ENCODE measurements at regions not wholly inside any gene's neighbourhood (a gene's known extent, or its start where the extent isn't known, plus 50 kb on each side); places are given as distances from the start of the nearest gene placed in this dataset.

- POLR2A ChIA-PET: no interaction called here
- no peak for FAIRE-seq
These were observed 70.4 kb upstream of the TTLL7 start for GRCh38 chr1:84069236-84069845.

GRCh38 chr1:84062496-84062895, 63.6 kb upstream of the TTLL7 start:
- H3K36me3 ChIP-seq (ENCODE audit: control insufficient read depth in 2 of 2, extremely low read depth in 1 of 2, insufficient read depth in 2 of 2, low read length in 2 of 2): no peaks in the 10 kb centered on the region
- no peak overlapping the region for H3K27ac ChIP-seq (ENCODE audit: insufficient read depth, low read depth, low read length)
- FAIRE-seq (no peak), DNase-seq (ENCODE audit: low read depth, low spot score) (no peak)
- no peaks in the 10 kb centered on the region for H3K9me3 ChIP-seq (replicated peaks; ENCODE audit: control insufficient read depth, insufficient read depth, low read length)
- TF ChIP-seq GATA2 (IDR thresholded peaks at IDR 0.05; ENCODE audit: insufficient read depth, insufficient read length, low read depth, low read length) (no peak), FOS (IDR thresholded peaks at IDR 0.05; ENCODE audit: borderline replicate concordance, insufficient read depth, low read length) (no peak), CTCF (IDR thresholded peaks at IDR 0.05; ENCODE audit: extremely low read depth in 1 of 2, insufficient read depth in 1 of 2, low read depth in 1 of 2, low read length in 2 of 2) (no peak), MAX (IDR thresholded peaks at IDR 0.05; ENCODE audit: insufficient read depth, insufficient read length) (no peak), EZH2 (IDR thresholded peaks at IDR 0.05; ENCODE audit: borderline replicate concordance, low read depth, low read length, severe bottlenecking) (no peak), POLR2A (IDR thresholded peaks at IDR 0.05; ENCODE audit: low read depth, low read length) (no peak), MYC (IDR thresholded peaks at IDR 0.05; ENCODE audit: low read depth, low read length) (no peak), POLR2AphosphoS5 (IDR thresholded peaks at IDR 0.05; ENCODE audit: insufficient read depth, low read depth, low read length) (no peak), JUN (IDR thresholded peaks at IDR 0.05; ENCODE audit: borderline replicate concordance, insufficient read depth, insufficient read length, low read depth) (no peak)
- no peak overlapping the region for H2AFZ ChIP-seq (ENCODE audit: low read depth, low read length)
- no peaks in the 10 kb centered on the region for H4K20me1 ChIP-seq (replicated peaks; ENCODE audit: control insufficient read depth, extremely low read depth, insufficient read depth, low read length)
- H3K79me2 ChIP-seq (ENCODE audit: control insufficient read depth, insufficient read depth, low read length): no peaks in the 10 kb centered on the region
- no peaks in the 10 kb centered on the region for H3K9me1 ChIP-seq (replicated peaks; ENCODE audit: control insufficient read depth, extremely low read depth, insufficient read depth, low read length)
- no TSS peak for BruUV-seq (replicated peaks)
- POLR2A ChIA-PET: no interaction called here
- H3K4me2 ChIP-seq (ENCODE audit: insufficient read depth, low read length): no peak overlapping the region
- CTCF ChIA-PET: no interaction called here
- peaks cover 4 to 6% of the 10 kb centered on the region in 2 experiments for H3K27me3 ChIP-seq (ENCODE audit: control insufficient read depth in 2 of 2, insufficient read depth in 2 of 2, low read length in 2 of 2)
- intact Hi-C loops (cut with micrococcal nuclease) (no loop called here), dilution Hi-C loops (cut with MboI; ENCODE audit: extremely low pct_ligation_motif_present, low sequenced_read_pairs) (no loop called here)
- no peaks in the 10 kb centered on the region for H3K4me1 ChIP-seq (ENCODE audit: control insufficient read depth, extremely low read depth, insufficient read depth, low read length)
- no peak overlapping the region for H3K9ac ChIP-seq (replicated peaks; ENCODE audit: extremely low read depth, insufficient read depth, low read length)
- H3K4me3 ChIP-seq (replicated peaks in 1 of 3; ENCODE audit: insufficient read depth in 1 of 3, low read depth in 1 of 3, low read length in 3 of 3): no peak overlapping the region

More at GRCh38 chr1:84069236-84069845, 70.4 kb upstream of the TTLL7 start:
- intact Hi-C loops (cut with micrococcal nuclease) (no loop called here), dilution Hi-C loops (cut with MboI; ENCODE audit: extremely low pct_ligation_motif_present, low sequenced_read_pairs) (no loop called here)
- Histone ChIP-seq H3K9ac (replicated peaks; ENCODE audit: extremely low read depth, insufficient read depth, low read length) (no peak overlapping the region), H4K20me1 (replicated peaks; ENCODE audit: control insufficient read depth, extremely low read depth, insufficient read depth, low read length) (no peaks in the 10 kb centered on the region), H3K36me3 (ENCODE audit: control insufficient read depth in 2 of 2, extremely low read depth in 1 of 2, insufficient read depth in 2 of 2, low read length in 2 of 2) (no peaks in the 10 kb centered on the region), H2AFZ (ENCODE audit: low read depth, low read length) (no peak overlapping the region), H3K9me3 (replicated peaks; ENCODE audit: control insufficient read depth, insufficient read depth, low read length) (no peaks in the 10 kb centered on the region), H3K4me3 (replicated peaks in 1 of 3; ENCODE audit: insufficient read depth in 1 of 3, low read depth in 1 of 3, low read length in 3 of 3) (no peak overlapping the region), H3K27ac (ENCODE audit: insufficient read depth, low read depth, low read length) (no peak overlapping the region), H3K9me1 (replicated peaks; ENCODE audit: control insufficient read depth, extremely low read depth, insufficient read depth, low read length) (no peaks in the 10 kb centered on the region), H3K79me2 (ENCODE audit: control insufficient read depth, insufficient read depth, low read length) (no peaks in the 10 kb centered on the region), H3K4me1 (ENCODE audit: control insufficient read depth, extremely low read depth, insufficient read depth, low read length) (no peaks in the 10 kb centered on the region), H3K4me2 (ENCODE audit: insufficient read depth, low read length) (no peak overlapping the region), H3K27me3 (ENCODE audit: control insufficient read depth in 2 of 2, insufficient read depth in 2 of 2, low read length in 2 of 2) (peaks cover 3 to 4% of the 10 kb centered on the region in 2 experiments)
- no peak for DNase-seq (ENCODE audit: low read depth, low spot score)
- CTCF ChIA-PET: interaction anchor here (1.5 kb wide), 1 partner anchor 875 kb away, joined by 4 read pairs; no protein-coding TSS in a partner anchor
- no TSS peak for BruUV-seq (replicated peaks)
- no peak for TF ChIP-seq MAX (IDR thresholded peaks at IDR 0.05; ENCODE audit: insufficient read depth, insufficient read length)

Data from endothelial cell of umbilical vein (primary cell).